GM12874 (cell line): ENCODE measurements at regions not wholly inside any gene's neighbourhood (a gene's known extent, or its start where the extent isn't known, plus 50 kb on each side); places are given as distances from the start of the nearest gene placed in this dataset.

Experiments used
- CTCF ChIP-seq: IDR thresholded peaks from 2 replicates; pipeline ENCODE4 v1.5.1; 2011; ENCODE audit warnings: low read depth, mild to moderate bottlenecking, control low read depth, low read length, moderate library complexity; ENCODE audit not compliant: insufficient read depth

- no peak for TF ChIP-seq CTCF
These were observed 92.3 kb upstream of the BTG1 start for GRCh38 chr12:92237762-92238523.

- no peak for TF ChIP-seq CTCF
These were observed 91.6 kb upstream of the BTG1 start for GRCh38 chr12:92237262-92237661.

- TF ChIP-seq CTCF: no peak
These were observed 90.2 kb upstream of the BTG1 start for GRCh38 chr12:92235703-92236472.

GRCh38 chr12:92234533-92234932 is 88.9 kb upstream of the BTG1 start:
- no peak for TF ChIP-seq CTCF

GRCh38 chr12:92233346-92234015 is 87.8 kb upstream of the BTG1 start:
- TF ChIP-seq CTCF: no peak

GRCh38 chr12:92229381-92229780 is 83.7 kb upstream of the BTG1 start:
- TF ChIP-seq CTCF: no peak

- TF ChIP-seq CTCF: no peak
These were observed 81.3 kb upstream of the BTG1 start for GRCh38 chr12:92226961-92227360.
